ENCODE measurements at regions not wholly inside any gene's neighbourhood (a gene's known extent, or its start where the extent isn't known, plus 50 kb on each side); places are given as distances from the start of the nearest gene placed in this dataset.

DNA sequence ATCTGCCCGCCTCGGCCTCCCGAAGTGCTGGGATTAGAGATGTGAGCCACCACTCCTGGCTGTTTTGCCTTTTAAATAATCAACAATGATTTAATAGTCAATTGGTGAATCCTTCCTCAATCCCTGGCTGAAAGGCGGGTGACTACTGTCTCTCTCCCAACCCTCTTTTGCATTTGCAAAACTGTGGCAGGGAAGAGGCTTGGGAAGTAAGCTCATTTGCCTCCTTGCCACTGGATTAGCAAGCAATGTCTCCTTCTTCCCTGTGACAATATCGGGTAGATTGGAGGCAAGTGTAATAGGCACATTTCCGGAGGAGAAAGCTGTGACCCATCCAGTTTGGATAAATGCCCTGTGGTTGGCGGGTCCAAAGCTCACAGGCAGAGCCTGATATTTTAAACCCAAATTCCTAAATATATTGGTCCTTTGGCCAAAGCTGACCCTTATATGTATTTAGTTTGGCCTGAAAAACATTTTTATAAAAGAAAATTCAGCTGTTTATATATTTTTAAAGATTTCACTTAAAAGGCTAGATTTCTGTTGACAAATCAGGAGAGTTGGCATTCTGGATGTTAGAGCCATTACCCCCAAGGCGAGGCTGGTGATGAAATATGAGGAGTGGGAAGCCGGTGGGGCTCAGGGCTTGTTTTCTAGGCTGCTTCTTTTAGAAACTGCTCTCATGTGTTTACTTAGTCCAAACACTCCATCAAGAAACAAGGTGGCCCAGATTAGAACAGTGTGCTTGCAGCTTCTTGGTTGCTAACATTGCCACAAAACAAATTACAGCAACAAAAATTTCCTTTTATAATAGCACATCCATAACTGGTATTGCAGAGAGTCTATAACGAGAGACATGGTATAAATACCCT is 646.9 kb upstream of the TMEM132C start:
- Histone ChIP-seq H3K9me3 (peaks cover 0 to 4% (median 0%) of the 10 kb centered on the region in 4 donors), H3K27me3 (no peaks in the 10 kb centered on the region), H3K4me1 (peaks cover 0 to 5% (median 2%) of the 10 kb centered on the region in 4 donors), H3K27ac (peak overlapping the region in 1 of 5 donors; percentile 41), H3K4me3 (no peak overlapping the region), H3K36me3 (no peaks in the 10 kb centered on the region)
- no peak for TF ChIP-seq POLR2A (IDR thresholded peaks at IDR 0.05)
- TF ChIP-seq, protein P1, sequence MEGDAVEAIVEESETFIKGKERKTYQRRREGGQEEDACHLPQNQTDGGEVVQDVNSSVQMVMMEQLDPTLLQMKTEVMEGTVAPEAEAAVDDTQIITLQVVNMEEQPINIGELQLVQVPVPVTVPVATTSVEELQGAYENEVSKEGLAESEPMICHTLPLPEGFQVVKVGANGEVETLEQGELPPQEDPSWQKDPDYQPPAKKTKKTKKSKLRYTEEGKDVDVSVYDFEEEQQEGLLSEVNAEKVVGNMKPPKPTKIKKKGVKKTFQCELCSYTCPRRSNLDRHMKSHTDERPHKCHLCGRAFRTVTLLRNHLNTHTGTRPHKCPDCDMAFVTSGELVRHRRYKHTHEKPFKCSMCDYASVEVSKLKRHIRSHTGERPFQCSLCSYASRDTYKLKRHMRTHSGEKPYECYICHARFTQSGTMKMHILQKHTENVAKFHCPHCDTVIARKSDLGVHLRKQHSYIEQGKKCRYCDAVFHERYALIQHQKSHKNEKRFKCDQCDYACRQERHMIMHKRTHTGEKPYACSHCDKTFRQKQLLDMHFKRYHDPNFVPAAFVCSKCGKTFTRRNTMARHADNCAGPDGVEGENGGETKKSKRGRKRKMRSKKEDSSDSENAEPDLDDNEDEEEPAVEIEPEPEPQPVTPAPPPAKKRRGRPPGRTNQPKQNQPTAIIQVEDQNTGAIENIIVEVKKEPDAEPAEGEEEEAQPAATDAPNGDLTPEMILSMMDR (IDR thresholded peaks at IDR 0.05) = no peak
- TF ChIP-seq POLR2AphosphoS5 (IDR thresholded peaks at IDR 0.05) = no peak
- TF ChIP-seq EP300 (IDR thresholded peaks at IDR 0.05) = no peak
- intact Hi-C loops (cut with DNase I; ENCODE audit: low total_unique reads) = no loop called here
- no peak for DNase-seq
- 52 to 69% (median 56%) methylated on average over 10 of the region's 10 CpGs for WGBS, 5 donors

- peak in 1 of 2 donors; percentile 49 for DNase-seq
- TF ChIP-seq POLR2AphosphoS5 (IDR thresholded peaks at IDR 0.05) = no peak
- TF ChIP-seq, protein P1 (IDR thresholded peaks at IDR 0.05) = no peak
- no peak for TF ChIP-seq EP300 (IDR thresholded peaks at IDR 0.05)
- no peak for TF ChIP-seq POLR2A (IDR thresholded peaks at IDR 0.05)
- Histone ChIP-seq H3K27me3 (no peaks in the 10 kb centered on the region), H3K4me3 (no peak overlapping the region), H3K36me3 (no peaks in the 10 kb centered on the region), H3K9me3 (peaks cover 0 to 4% (median 0%) of the 10 kb centered on the region in 4 donors), H3K4me1 (peaks cover 0 to 5% (median 2%) of the 10 kb centered on the region in 4 donors), H3K27ac (peak overlapping the region in 3 of 5 donors; percentile 30 to 62 (median 41))
- intact Hi-C loops (cut with DNase I; ENCODE audit: low total_unique reads) = no loop called here
- WGBS, 5 donors = 49 to 69% (median 53%) methylated on average over 2 of the region's 2 CpGs
These were observed 646.1 kb upstream of the TMEM132C start for GRCh38 chr12:127620735-127621355.

DNA sequence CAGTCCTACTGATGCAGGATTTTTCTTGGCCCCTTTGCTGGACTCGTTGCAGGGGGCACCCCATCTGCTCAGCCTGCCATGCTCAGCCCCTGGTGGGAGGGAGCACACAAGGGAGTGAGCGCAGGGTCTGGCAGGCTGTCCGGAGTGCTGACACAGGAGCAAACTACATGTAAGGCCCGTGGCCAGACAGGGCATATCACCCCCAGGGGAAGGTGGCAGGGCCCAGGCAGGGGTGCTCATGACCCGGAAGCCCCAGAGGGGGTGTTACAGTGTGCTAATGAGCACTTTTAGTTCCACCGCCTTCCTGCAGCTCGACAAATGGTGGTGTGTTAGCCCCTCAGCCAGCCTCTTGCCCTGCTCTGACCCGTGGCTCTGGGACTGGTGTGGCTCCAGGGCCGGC is 645.6 kb upstream of the TMEM132C start:
- intact Hi-C loops (cut with DNase I; ENCODE audit: low total_unique reads) = no loop called here
- no peak overlapping the region for H3K4me3 ChIP-seq
- 69 to 74% (median 73%) methylated on average over 9 of the region's 9 CpGs for WGBS, 5 donors
- no peaks in the 10 kb centered on the region for H3K27me3 ChIP-seq
- peak in 1 of 2 donors; percentile 10 for DNase-seq
- peak overlapping the region in 4 of 5 donors; percentile 30 to 62 (median 38) for H3K27ac ChIP-seq
- no peak for TF ChIP-seq POLR2AphosphoS5 (IDR thresholded peaks at IDR 0.05)
- no peak for TF ChIP-seq POLR2A (IDR thresholded peaks at IDR 0.05)
- TF ChIP-seq EP300 (IDR thresholded peaks at IDR 0.05) = no peak
- TF ChIP-seq, protein P1 (IDR thresholded peaks at IDR 0.05) = no peak
- H3K36me3 ChIP-seq = no peaks in the 10 kb centered on the region
- peaks cover 0 to 5% (median 2%) of the 10 kb centered on the region in 4 donors for H3K4me1 ChIP-seq
- peaks cover 0 to 4% (median 0%) of the 10 kb centered on the region in 4 donors for H3K9me3 ChIP-seq

GRCh38 chr12:127623362-127623761 is 643.6 kb upstream of the TMEM132C start:
- WGBS, 5 donors = 87 to 94% (median 88%) methylated on average over 4 of the region's 4 CpGs
- H3K9me3 ChIP-seq = peaks cover 0 to 4% (median 0%) of the 10 kb centered on the region in 4 donors
- no peaks in the 10 kb centered on the region for H3K27me3 ChIP-seq
- peaks cover 0 to 5% (median 2%) of the 10 kb centered on the region in 4 donors for H3K4me1 ChIP-seq
- DNase-seq = peak in 1 of 2 donors; percentile 63
- intact Hi-C loops (cut with DNase I; ENCODE audit: low total_unique reads) = no loop called here
- TF ChIP-seq, protein P1 (IDR thresholded peaks at IDR 0.05) = no peak
- no peak overlapping the region for H3K4me3 ChIP-seq
- no peaks in the 10 kb centered on the region for H3K36me3 ChIP-seq
- peak overlapping the region in 1 of 5 donors; percentile 20 for H3K27ac ChIP-seq

Data from stomach (tissue), 8 donors.